ENCODE measurements at regions not wholly inside any gene's neighbourhood (a gene's known extent, or its start where the extent isn't known, plus 50 kb on each side); places are given as distances from the start of the nearest gene placed in this dataset.

DNA sequence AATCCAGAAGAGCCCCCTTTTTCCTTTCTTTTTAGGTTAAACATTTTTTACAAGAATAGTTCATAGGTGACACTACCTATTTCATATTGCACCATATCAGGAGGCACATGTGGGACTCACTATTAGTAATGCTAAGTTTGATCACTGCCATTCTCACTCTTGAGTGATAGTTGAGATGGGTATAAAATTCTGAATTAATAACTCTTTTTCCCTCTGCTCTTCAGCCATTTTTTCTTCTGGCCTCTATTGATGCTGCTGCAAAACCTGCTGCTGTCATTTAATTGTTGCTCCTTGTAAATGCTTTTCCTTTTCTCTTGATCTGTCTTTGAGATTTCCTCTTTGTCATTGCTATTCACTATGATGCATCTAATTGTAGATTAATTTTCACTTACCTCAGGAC is 482.0 kb downstream of the MID1IP1 start:
- TF ChIP-seq, protein P1, sequence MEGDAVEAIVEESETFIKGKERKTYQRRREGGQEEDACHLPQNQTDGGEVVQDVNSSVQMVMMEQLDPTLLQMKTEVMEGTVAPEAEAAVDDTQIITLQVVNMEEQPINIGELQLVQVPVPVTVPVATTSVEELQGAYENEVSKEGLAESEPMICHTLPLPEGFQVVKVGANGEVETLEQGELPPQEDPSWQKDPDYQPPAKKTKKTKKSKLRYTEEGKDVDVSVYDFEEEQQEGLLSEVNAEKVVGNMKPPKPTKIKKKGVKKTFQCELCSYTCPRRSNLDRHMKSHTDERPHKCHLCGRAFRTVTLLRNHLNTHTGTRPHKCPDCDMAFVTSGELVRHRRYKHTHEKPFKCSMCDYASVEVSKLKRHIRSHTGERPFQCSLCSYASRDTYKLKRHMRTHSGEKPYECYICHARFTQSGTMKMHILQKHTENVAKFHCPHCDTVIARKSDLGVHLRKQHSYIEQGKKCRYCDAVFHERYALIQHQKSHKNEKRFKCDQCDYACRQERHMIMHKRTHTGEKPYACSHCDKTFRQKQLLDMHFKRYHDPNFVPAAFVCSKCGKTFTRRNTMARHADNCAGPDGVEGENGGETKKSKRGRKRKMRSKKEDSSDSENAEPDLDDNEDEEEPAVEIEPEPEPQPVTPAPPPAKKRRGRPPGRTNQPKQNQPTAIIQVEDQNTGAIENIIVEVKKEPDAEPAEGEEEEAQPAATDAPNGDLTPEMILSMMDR (IDR thresholded peaks at IDR 0.05), result no peak
- TF ChIP-seq POLR2A (IDR thresholded peaks at IDR 0.05), result no peak

Data from uterus (tissue), 2 donors.